Fibroblast of peridontal ligament (primary cell): ENCODE measurements at regions not wholly inside any gene's neighbourhood (a gene's known extent, or its start where the extent isn't known, plus 50 kb on each side); places are given as distances from the start of the nearest gene placed in this dataset.
A peak's percentile ranks its signal among the peaks of the same experiment; 100 is the strongest.

Experiments
- DNase-seq: peaks from one replicate; pipeline ENCODE4 v3.0.0-alpha.2; 2010; ENCODE audit errors: extremely low read depth

DNA sequence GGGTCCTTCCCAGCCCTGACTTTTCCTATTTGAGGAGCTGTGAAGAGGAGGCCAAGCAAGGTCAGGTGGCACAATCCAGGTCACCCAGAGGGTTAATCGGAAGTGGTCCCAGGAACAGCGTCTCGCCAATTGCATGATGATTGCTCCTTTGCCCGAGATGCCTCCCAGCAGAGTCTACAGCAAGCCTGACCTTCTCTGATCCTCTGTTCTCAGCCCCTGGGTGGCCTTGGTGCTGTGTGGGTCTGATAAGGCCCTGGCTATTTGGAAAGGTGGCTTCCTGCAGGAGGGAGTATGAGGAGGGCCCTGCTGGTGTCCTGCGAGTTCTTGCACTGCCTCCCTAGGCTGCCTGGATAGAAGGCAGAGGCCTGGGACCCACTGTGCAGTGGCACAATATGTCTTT lies 116.2 kb downstream of the FOXD2 start:
- no peak for DNase-seq

DNA sequence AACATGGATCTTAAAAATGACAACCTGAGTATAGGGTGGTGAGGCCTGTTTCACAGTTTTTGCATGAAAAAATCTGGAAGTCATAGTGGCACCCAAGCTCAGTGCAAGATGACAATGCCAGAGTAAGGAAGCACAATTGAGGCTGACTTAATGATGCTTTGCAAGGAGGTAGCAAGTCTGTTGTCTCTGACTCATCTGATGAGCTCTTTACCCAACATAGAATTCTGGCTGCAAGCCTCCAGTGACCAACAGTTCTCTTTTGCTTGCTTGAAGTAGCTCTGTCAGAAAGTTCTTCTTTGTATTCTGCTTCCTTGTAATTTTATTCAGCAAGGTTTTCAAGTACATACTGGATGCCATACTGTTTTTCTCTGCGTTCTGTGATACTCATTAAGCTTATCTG lies 117.1 kb downstream of the FOXD2 start:
- peak; percentile 65 for DNase-seq

DNA sequence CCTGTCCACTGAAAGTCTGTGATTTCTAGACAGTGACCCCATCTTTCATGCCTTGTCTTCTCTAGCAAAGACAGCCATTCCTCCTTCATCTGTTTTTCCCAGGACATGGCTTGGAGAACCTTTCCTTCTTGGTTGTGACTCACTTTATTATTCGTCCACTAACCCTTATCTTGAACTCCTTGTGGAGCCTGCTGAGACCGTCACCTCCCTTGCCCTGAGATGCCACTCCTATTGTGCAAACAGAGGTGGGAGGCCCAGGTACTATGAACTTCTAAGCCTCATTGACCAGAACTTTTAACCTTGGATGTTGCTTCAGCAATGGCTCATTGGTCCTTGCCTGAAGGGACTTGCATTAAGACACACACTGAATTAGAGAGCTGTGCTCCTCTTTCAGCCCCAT lies 117.5 kb downstream of the FOXD2 start:
- no peak for DNase-seq

DNA sequence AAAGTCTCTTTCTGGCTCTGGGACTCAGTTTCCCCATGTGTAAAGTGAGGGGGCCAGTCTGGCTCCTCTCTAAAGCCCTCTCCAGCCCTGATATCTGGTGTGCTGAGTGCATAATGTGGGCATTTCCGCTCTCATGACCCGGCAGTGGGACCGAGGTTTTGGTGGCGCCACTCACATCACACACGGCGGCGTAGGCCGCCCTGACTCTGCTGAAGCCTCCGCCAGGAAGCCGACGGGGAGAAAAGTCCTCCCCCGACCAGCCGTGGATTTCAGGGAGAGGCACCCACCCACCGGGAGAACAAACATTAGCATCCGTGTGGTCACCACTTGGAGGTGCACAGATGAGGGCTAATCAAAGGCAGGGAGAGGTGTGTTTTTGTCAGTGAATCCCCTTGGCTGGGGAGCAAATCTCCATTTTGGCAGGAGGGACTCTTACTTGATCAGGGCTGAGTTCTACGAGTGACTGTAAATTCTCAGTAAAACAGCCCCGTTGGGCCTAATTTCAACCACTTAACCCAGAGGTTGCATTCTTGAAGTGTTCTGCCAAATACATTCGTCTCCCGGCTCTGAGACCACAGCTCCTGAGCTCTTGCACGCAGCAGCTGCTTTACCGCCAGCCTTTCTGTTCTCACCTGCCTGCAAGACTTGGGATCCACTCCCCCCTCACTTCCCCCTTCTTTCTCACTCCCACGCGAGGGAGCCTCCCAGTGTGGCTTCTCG lies 118.2 kb downstream of the FOXD2 start:
- DNase-seq, result no peak

DNA sequence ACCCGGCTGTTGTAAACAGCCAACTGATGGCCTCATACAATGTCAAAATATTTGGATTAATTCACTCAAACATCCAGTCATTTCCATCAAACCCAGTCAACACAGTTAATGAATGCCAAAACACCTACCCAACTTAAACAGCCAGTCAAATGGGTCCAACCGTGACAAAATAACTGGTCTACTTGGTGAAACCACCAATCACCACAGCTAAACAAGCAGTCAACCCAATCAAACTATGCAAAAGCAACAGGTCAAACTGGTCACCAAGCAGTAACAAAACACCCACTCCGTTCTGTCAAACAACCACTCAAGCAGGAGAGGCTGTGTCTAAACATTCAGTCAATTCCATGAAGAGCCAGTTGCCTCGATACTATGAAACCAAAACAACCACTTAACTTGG lies 119.2 kb downstream of the FOXD2 start:
- DNase-seq, result no peak

DNA sequence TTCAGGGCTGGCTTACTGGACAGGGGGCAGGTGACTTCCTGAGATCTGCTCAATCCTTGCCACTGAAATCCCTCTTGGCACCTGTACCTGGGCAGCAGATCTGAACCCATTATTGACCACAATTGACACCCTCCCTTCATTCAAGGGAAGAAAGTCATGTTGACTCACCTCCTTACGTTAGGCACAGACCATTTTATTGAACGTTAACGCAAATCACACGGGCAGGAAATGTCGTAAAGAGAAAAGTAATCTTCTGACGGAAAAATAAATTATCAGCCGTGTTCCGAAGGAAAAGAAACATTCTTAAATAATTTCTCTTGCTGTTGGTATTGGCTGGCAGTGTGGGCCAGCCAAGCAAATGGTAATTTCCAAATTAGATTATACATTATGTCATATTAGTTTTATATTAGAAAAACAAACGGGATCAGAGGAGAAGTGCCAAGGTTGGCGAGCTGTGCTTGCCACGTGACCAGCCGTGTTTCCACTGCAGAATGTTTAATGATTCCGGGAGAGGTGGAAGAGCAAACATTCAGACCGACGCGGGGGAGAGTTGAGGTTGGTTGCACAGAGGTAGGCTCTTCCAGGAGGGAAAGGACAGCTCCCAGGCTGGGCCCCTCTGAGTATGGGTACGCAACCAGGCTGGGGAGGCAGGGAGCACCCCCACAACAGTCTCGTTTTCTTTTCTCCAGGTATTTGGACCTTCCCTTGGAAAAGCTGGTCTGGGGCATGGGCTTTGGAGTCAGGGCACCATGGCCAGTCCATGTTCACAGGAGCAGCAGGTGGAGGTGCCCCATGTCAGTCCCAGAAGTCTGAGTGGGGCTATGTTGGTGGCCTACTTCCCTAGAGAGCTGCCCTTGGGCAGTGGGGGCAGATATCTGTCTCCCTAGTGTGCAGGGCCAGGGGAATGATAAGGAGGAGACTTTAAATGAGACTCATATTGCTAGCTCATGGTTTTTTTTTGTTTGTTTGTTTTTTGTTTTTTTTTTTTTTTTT lies 121.1 kb downstream of the FOXD2 start:
- no peak for DNase-seq

DNA sequence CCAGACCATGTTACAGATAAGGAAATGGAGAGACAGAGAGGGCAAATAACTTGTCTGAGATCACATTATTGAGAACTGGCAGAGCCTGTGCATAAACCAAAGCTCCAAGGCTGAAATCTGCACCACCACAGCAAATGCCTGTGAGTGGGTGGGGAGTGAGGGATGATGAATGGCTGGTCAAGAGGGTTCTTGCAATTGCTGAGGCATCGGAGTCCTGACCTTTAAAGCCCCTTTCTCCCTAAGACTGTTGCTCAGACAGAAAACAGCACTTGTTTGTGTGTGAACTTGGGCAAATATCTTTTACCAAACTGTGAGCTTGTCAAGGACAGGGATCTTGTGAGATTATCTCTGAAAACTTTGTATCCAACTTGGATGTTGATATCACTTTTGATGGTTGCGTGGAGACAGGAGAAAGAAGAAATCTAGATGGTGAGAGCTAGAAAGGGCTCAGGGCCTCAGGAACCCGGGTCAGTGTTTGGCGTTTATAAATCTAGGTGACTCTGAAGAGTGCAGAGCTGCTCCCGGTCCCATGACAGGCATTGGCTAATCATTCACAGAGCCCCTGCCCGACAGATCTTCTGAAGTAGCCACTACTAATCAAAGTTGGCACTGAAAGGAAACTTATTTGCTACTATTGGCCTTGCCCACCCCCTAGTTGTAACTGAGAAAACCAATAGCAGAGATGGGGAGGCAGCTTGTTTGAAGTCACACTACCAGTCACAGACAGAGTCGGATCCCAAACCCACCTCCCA lies 122.3 kb downstream of the FOXD2 start:
- DNase-seq, result no peak

DNA sequence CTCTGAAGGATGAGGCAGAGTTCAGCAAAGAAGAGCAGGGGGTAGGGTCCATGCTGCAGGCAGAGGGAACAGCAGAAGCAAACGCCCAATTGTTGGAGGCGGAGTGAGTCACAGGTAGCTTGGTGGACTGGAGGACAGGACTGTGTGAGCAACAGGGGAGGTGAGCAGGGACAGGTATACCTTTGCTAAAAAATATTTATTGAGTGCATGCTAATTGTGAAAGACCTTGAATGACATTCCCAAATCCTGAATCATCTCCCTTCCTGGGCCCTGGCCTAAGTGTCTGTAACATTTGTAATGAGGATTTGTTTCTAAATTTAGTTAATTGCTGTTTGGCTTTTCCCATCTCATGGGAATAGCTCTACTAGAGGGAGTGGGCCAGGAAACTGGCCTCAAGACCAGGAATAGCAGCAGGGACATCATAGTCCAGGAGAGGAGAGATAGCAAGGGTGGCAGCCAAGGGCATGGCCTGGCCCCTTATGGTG lies 123.7 kb downstream of the FOXD2 start:
- DNase-seq, result no peak

DNA sequence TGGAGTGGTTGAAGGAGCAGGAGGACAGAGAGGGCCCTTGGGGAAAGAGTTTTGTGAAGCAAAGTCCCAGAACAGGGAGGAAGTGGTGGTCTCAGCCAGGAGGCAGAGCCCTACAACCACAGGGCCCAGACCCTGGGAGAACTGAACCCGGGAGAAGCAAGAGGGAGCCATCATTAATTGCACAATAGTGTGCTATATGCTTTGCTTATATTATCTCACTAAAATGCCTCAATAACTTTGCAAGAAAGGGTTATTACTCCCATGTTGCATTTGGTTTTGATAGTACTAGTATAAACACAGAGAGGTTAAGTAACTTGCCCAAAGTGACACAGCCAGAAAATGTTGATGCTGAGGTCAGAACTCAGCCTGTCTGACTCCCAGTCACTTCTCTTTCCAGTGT lies 124.3 kb downstream of the FOXD2 start:
- no peak for DNase-seq

DNA sequence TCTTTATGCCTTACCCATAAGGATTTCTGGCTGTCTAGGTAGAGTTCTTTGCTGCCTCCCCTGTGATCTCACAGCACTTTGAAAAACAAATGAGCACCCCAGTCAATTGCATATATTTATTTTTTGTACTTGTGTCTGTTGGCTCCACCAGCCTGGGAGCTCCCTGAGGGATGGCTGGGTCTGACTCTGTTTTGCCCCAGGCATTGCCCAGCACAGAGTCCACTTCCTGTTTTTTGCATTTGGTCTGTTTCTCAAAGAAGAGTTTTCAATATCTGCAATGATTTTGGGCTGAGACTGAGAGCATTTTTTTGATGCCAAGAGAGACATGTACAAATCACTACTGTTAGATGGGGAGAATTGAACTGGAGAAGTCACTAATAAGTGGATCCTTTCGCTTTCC lies 125.0 kb downstream of the FOXD2 start:
- no peak for DNase-seq

DNA sequence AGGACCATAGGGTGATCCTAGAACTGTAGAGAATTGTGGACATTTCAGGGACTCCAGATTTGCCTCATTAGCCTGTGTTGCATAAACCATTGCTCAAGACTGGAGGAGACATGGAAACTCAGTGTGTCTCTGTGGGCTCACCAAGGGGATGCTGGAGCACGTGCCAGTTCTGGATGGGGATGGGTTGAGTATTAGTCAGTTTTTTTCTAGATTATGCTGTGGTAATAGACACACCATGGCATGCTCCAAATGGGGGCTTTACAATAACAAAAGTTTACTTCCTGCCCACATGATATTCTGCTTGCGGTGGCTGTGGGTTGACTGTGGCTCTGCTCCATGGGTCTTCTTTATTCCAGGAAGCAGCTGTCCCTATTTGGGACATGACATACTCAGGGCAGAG lies 125.4 kb downstream of the FOXD2 start:
- peak; percentile 52 for DNase-seq

DNA sequence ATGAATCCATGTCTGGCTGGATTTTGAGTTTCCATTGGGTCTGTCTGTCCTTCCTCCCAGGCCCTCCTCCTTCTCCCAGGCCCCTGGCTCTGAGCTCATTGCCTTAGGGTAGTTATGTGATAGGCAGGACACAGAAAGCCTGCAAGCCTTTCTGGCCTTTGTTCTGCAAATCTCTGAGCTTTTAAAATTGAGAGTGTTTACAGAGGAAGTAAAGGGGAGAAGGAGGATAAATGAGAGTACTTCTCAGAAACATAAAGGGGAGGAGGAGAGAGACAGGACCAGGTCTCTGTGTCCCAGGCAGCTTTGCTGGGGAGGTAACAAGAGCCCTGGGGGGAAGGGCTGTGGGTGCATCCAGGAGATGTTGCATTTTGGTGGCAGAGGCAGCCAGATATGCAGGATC lies 126.7 kb downstream of the FOXD2 start:
- DNase-seq, result no peak

DNA sequence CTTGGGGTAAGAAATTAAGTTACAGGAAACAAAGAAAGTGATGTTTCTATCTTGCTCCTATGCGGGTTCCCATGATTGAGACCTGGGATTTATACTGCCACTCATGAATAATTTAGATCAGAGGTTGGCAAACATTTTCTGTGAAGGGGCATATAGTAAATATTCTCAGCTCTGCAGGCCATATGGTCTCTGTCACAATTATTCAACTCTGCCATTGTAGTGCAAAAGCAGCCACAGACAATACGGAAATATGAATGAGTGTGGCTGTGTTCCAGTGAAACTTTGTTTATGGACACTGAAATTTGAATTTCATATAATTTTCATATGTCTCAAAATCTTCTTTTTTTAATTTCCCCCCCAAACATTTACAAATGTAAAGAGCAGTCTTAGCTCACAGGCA lies 127.2 kb downstream of the FOXD2 start:
- no peak for DNase-seq

DNA sequence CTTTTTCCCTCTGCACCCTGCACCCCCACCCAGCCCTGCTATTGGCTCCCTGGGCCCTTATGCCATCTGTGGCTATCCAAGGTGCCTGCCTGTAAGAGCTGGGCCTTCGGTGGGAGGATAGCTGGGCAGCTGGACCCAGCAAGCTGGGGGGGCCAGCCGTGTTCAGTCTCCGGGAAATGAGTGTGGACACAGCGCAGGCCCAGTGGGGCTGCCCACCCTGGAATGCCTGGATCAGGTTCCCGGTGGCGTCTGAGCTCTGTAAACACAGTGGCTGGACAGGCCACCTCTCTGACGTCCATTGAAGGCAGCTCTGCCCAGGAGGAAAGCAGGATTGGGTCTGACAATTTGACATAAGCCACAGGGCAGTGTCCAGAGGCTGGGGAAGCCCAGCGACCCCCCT lies 127.8 kb downstream of the FOXD2 start:
- no peak for DNase-seq

DNA sequence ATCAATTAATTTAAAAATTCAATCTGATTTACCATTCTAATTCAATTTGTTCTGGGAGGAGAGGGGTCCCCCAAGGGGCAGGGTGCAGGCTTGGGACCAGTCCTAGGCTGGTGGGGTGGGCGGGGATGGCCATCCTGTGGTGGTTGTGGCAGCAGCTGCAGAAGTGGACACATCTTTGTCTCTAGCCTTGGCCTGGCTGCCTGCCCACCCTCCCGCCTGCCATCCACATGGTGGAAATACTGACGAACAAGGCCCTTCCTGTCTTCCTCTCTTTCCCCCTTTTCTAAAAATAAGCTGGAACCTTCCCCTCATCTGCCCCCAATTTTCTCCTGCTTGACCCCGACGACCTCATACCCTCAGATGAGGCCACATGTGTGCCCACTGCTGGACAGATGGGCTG lies 130.9 kb downstream of the FOXD2 start:
- DNase-seq, result no peak

DNA sequence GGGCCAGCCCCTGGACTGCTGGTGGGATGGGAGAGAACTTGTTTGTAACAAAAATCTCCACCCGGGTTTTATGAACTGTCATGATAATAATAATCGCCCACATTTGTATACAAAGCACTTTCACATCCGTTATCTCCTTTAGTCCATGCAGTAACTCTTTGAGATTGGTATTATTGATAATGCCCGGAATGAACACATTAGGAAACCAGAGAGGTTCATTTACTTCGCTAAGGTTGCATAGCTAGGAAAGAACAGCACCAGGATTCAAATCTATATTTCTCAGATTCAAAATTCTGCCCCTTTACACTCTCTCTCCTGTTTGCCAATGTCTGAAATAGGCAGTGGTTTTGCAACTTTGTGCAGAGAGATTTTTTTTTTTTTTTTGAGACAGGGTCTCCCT lies 131.4 kb downstream of the FOXD2 start:
- DNase-seq, result no peak

DNA sequence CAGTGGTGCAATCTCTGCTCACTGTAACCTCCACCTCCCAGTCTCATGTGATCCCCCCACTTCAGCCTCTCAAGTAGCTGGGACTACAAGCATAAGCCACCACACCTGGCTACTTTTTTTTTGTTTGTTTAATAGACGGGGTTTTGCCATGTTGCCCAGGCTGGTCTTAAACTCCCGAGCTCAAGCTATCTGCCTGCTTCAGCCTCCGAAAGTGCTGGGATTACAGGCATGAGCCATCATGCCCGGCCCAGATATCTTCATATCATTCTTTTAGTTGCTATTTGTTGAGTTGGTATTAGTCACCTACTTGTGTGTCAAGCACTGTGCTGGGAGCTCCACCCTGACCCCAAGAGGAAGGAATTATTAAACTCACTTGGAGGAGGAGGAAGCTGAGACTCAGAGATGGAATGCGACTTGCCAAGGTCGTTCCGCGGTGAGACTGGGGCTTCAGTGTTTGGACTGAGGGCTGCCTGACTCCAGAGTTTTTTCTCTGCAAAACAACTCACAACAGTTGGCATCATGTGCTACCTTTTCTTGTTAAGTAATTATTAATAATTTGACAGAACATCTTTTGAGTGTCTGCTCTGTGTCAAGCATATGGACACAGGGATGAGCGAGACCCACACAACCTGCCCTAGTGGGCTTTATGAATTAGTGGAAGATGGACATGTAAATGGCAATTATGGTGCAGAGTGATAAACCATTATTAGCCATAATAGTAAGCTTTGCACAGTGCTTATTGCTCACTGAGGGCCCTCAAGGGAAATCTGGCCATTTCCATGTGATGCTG lies 132.0 kb downstream of the FOXD2 start:
- peak; percentile 86 for DNase-seq

DNA sequence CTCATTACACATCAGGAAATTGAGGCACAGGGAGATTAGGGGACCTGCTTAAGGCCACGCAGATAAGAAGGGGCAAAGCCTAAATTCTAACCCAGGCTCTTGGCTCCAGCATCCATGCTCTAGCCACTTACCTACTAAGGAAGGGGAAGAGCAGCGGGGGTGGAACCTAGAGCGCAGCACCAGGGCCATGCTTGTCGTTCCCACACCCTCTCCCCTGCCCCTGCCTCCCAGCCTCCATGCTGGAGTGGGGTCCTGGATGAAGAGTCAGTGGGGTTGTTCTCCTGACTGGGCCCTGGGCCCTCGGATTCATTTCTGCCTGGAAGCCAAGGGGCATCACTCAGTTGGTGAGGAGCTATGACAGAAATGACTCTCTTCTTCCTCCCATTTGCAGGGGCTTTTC lies 133.3 kb downstream of the FOXD2 start:
- no peak for DNase-seq

DNA sequence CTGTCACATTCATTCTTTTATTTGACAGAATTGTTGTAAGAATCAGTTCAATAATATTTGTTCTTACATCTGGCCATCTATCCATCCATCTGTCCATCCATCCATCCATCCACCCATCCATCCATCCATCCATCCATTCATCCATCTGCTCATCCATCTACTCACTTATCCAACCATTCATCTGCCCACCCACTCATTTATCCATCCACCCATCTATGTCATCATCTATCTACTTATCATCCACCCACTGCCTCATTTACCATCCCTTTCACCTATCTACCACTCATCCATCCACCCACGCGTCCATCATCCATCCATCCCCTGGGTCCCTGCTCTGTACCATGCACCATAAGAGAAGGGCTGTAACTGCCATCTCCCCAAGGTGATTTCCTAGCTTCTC lies 134.1 kb downstream of the FOXD2 start:
- no peak for DNase-seq

DNA sequence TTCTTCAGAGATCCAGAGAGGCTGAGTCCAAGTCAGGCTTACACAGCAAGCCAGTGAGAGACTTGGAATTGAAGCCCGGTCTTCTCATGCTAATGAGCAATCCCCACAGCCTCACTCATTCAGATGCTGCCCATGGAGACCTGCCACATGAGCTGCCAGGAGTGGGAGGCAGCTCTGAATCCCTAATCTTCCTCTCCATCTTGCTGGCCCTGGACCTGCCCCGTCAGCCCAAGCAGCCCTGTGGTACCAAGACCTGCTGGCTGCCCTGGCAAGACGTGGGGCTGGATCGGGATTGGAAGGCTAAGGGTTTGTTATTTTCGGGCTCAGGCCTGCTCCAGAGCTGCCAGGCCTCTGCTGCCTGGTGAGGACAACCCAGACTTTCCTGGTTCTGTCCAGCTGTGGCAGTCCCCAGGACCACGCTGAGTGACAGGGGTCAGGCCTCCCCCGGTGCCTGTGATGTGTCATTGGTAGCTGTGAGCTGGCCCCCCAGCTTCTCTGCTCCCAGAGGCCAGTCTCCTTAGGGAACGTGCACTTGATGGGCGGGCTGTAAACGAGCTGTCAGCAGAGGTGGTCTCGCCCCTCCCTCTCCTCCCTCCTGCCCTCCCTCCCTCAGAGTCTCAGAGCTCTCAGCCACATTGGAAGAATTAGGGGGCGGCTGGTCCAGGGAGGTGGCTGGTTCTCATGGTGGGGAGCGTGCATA lies 135.0 kb downstream of the FOXD2 start:
- DNase-seq, result no peak
